Kidney (tissue), 13 donors: ENCODE measurements at regions not wholly inside any gene's neighbourhood (a gene's known extent, or its start where the extent isn't known, plus 50 kb on each side); places are given as distances from the start of the nearest gene placed in this dataset.
"Not testable (repeated sequence)": the region's sequence is repeated elsewhere in the genome, so short reads cannot be mapped to it uniquely, and the experiment has no call there.

Source experiments
- DNase-seq, 5 donors: peaks; one replicate each; pipeline ENCODE4 v3.0.0-alpha.2; 2013 to 2020
- FAIRE-seq: peaks from 2 replicates; lab custom pipeline; 2012; peaks lifted over from hg19 to GRCh38; lab: Jason Lieb, UNC
- H3K27ac ChIP-seq, 2 donors: one replicate each; pipeline ENCODE4 v1.7.0; 2013; ENCODE audit warnings: low read depth in 2 of 2, low read length in 2 of 2, inconsistent platforms in 1 of 2
- H3K27me3 ChIP-seq: one replicate; pipeline ENCODE4 v1.7.1; 2013; ENCODE audit warnings: low read length, inconsistent platforms; ENCODE audit not compliant: control insufficient read depth, insufficient read depth
- H3K36me3 ChIP-seq, 3 donors: one replicate each; pipeline versions ENCODE4 v1.7.0 to v1.7.1; 2013; ENCODE audit warnings: low read length in 3 of 3, control low read depth in 1 of 3, inconsistent platforms in 1 of 3; ENCODE audit not compliant: insufficient read depth in 3 of 3, control insufficient read depth in 2 of 3
- H3K4me1 ChIP-seq, 3 donors: one replicate each; pipeline versions ENCODE4 v1.7.0 to v1.7.1; 2013; ENCODE audit warnings: low read length in 3 of 3, inconsistent platforms in 1 of 3, low read depth in 1 of 3; ENCODE audit not compliant: control insufficient read depth in 2 of 3, insufficient read depth in 2 of 3
- H3K4me3 ChIP-seq, 3 donors: one replicate each; pipeline versions ENCODE4 v1.7.0 to v1.8.1; 2013; ENCODE audit warnings: low read length in 3 of 3, control low read depth in 1 of 3, inconsistent platforms in 1 of 3
- H3K9ac ChIP-seq, 3 donors: one replicate each; pipeline versions ENCODE4 v1.7.0 to v1.7.1; 2013; ENCODE audit warnings: low read length in 3 of 3, control low read depth in 1 of 3, inconsistent platforms in 1 of 3
- H3K9me3 ChIP-seq, 3 donors: one replicate each; pipeline versions ENCODE4 v1.7.0 to v1.7.1; 2013; ENCODE audit warnings: low read length in 3 of 3, control low read depth in 1 of 3, inconsistent platforms in 1 of 3; ENCODE audit not compliant: control insufficient read depth in 2 of 3, insufficient read depth in 1 of 3
- CTCF ChIP-seq: IDR thresholded peaks from 3 replicates; pipeline ENCODE4 v1.5.1; 2012; ENCODE audit warnings: mild to moderate bottlenecking, moderate library complexity, borderline replicate concordance; ENCODE audit not compliant: insufficient read depth; ENCODE audit errors: extremely low read depth
- intact Hi-C: fragments of 100-400 bp; cut with DNase I; formaldehyde crosslinking; loops from one replicate; pipeline ENCODE4 v1.11.1; 2022
- donor health status: control.
- donor health status: control.
- donor health status: control.
- donor health status: control.
- donor health status: control.
- donor health status: DM: yes; HTN: yes; CAD: no.
- donor health status: Normal renal cell carcinoma (clear cell type).

GRCh38 chr15:69706353-69707097 lies 253.9 kb downstream of the RPLP1 start:
- Histone ChIP-seq H3K27me3 (no peaks in the 10 kb centered on the region), H3K9me3 (no peaks in the 10 kb centered on the region), H3K36me3 (no peaks in the 10 kb centered on the region), H3K27ac (no peak overlapping the region), H3K4me1 (peaks cover 0 to 17% (median 11%) of the 10 kb centered on the region in 3 donors), H3K9ac (no peak overlapping the region), H3K4me3 (no peak overlapping the region)
- no peak for FAIRE-seq
- no peak for TF ChIP-seq CTCF
- DNase-seq: no peak
- intact Hi-C loops: no loop called here

GRCh38 chr15:69707241-69707640 lies 254.6 kb downstream of the RPLP1 start:
- H3K9me3 ChIP-seq, H3K27me3 ChIP-seq, intact Hi-C loops, H3K9ac ChIP-seq, H3K4me3 ChIP-seq, H3K27ac ChIP-seq, FAIRE-seq, H3K36me3 ChIP-seq, H3K4me1 ChIP-seq, DNase-seq: not testable (repeated sequence)

- intact Hi-C loops, H3K4me1 ChIP-seq, H3K9ac ChIP-seq, H3K27ac ChIP-seq, DNase-seq, H3K27me3 ChIP-seq, FAIRE-seq, H3K36me3 ChIP-seq, H3K9me3 ChIP-seq, H3K4me3 ChIP-seq: not testable (repeated sequence)
Measured at GRCh38 chr15:69708436-69709122, 256.0 kb downstream of the RPLP1 start.

GRCh38 chr15:69712991-69713390 lies 260.4 kb downstream of the RPLP1 start:
- Histone ChIP-seq H3K4me3 (no peak overlapping the region), H3K27ac (no peak overlapping the region), H3K9me3 (no peaks in the 10 kb centered on the region), H3K9ac (no peak overlapping the region), H3K27me3 (no peaks in the 10 kb centered on the region), H3K36me3 (no peaks in the 10 kb centered on the region), H3K4me1 (no peaks in the 10 kb centered on the region)
- no peak for DNase-seq
- intact Hi-C loops: no loop called here
- TF ChIP-seq CTCF: no peak
- FAIRE-seq: no peak
